Amygdala (tissue), 56 donors: ENCODE measurements at regions not wholly inside any gene's neighbourhood (a gene's known extent, or its start where the extent isn't known, plus 50 kb on each side); places are given as distances from the start of the nearest gene placed in this dataset.

Experiments
- DNase-seq, 56 donors: peaks; one replicate each; lab custom pipeline; 2025; lab: John Stamatoyannopoulos, UW

- DNase-seq, result peak in 2 of 56 donors; percentile 3 to 5
Measured at GRCh38 chr4:20393486-20394100, 141.9 kb downstream of the SLIT2 start.

DNA sequence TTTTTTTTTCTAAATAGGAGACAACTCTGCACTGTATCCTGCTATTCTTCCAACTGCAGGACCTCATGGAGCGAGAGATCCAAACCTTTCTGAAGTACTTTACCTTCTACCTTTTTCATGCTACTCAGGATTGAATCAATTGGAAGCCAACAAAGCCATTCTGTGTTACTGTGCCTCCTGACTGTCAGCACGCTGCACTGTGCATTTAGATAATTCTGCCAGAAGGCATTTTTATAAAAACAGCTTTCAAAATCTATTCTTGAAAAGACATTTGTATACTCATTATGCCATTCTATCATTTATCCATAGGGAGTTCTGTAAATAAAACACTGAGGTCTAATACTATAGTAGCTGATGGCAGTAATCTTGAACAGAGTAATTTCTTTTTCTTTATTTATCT, 142.8 kb downstream of the SLIT2 start:
- peak in 1 of 56 donors; percentile 0 for DNase-seq

GRCh38 chr4:20395160-20395773, 143.6 kb downstream of the SLIT2 start:
- peak in 14 of 56 donors; percentile 0 to 58 (median 10) for DNase-seq

DNA sequence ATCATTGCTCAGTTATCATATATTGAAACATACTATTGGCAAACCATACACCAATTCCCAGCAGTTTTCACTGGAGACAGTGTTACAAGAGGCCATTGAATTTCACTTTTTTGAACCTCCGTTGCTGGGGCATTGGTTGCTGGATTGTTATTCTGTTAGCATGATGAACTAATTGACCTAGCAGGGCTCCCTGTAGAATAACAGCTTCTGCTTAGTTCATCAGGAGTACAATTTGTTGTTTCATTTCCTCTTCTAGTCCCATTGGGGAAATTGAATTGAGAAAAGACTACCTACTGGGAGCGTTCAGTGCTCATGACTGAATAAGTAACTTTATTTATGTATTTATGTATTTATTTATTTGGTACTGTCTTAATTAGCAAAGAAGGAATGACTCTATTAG, 151.6 kb downstream of the SLIT2 start:
- DNase-seq, result no peak

GRCh38 chr4:20403846-20404245, 152.1 kb downstream of the SLIT2 start:
- DNase-seq, result no peak

DNA sequence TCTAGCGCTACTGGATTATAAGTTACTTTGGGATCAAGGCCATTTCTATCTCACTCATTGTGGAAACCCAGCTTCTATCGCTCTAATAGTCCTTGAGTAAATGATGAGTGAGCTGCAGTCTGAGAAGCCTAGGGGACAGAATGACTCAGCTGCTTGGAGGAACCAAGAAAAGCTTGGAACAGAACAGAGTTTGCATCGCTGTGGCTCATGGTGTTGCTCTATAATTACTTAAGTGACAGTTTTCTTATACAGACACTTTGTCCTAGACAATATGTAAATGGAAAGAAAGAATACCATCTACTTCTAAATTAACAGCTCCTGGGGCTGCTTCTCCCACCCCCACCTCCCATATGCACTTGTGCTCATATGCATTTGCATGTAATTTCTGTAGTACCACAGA, 156.9 kb downstream of the SLIT2 start:
- peak in 3 of 56 donors; percentile 14 to 38 (median 26) for DNase-seq

- no peak for DNase-seq
Measured at GRCh38 chr4:20412072-20412471, 160.4 kb downstream of the SLIT2 start.

- no peak for DNase-seq
Measured at GRCh38 chr4:20416800-20417199, 165.1 kb downstream of the SLIT2 start.

DNA sequence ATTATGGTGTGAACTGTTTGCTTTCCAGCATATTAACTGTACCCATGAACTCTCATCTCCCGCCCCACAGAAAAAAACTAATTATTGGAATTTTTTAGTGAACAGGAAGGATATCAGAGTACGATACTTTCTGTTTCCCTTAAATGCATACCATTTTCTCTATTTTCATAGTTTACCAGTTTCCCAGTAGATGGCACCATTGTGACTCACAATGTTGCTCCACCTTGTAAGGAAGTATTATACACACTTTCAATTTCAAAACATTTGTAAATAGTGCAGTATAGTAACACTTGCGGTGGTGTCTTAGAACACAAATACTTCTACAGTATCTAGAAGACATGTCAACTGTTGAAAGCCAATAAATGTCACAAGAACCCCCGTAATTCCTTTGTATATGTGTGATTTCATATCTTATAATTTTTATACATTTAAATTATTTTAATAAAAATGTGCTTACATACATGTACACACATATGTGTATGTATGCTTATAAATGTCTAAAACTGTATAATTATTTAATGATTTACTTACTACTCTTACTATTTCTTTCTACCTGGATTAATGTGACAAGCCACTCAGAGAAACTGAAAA, 167.3 kb downstream of the SLIT2 start:
- DNase-seq, result peak in 1 of 56 donors; percentile 55

GRCh38 chr4:20420916-20421602, 169.4 kb downstream of the SLIT2 start:
- DNase-seq, result no peak

DNA sequence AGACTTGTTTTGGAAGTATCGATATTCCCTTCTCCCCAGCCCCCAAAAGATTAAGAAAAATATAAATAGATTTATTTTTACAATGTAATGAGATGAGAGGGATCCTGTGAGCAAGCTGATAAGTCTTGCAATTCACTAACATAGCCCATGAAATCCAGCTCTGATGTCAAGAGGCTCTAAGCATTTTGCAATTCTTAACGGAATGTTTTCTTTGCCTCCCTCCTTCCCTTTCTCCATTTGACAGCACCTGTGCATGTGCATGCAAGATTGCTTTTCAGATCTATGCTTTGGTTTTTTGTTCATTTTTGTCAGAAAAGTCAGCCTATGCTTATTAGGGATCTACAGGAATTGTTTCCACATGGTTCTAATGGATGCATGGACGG, 169.9 kb downstream of the SLIT2 start:
- DNase-seq, result no peak

DNA sequence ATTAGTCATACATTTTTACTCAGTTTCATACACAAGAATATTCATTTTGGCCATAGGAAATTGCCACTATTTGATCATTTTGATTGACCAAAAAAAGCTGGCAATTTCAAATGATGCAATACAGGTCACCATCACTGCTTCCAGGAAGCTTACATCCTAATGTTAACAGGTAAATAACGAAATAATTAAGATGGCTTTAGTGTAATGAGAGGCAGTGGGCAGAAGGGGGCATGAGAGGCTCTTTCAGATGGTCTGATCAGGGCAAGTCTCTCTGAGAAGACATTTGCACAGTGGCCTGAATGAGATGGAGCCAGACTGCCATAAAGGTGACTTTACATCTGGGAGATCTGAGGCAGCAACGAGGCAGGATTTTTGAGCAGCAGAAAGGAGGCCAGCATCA, 170.7 kb downstream of the SLIT2 start:
- peak in 12 of 56 donors; percentile 1 to 33 (median 9) for DNase-seq

DNA sequence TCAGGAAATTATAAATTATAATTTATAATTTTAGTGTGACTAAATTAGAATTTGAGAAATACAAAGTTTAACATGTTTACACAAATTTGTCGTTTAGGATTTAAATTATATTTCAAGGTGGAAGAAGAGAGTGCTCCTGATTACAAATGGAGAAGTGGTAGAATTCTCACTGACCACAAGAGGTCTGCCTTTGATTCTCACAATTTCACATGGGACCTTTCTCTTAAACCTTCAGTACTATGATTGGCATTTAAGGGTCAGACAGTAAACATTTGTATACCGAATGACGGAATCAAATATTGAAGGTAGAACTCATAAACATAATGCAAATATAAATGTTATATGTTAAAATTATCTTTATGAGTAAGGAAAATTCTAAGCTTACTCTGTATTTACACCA, 171.7 kb downstream of the SLIT2 start:
- no peak for DNase-seq

GRCh38 chr4:20426028-20426427, 174.3 kb downstream of the SLIT2 start:
- peak in 2 of 56 donors; percentile 4 to 11 for DNase-seq

- DNase-seq, result peak in 2 of 56 donors; percentile 6 to 23
Measured at GRCh38 chr4:20428436-20429160, 176.9 kb downstream of the SLIT2 start.

GRCh38 chr4:20430259-20430941, 178.7 kb downstream of the SLIT2 start:
- no peak for DNase-seq

DNA sequence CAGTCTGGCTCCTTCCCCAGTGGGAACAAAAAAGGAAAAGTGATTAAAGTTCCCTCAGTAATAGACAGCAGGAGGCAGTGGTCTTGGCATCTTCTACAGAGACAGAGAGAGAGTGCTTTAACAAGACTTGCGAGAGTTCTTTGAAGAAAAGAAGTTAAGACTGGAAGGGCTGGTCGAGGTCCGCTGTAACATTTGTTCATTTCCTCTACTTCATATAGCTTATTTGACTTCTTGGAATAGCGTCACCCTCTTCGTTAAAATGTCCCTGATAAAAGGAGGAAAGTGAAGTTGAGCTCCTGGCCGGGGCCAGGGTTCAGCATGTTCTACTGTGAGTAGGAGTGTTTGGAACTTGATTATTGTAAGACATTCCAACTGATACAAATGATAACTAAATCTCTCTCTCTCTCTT, 179.8 kb downstream of the SLIT2 start:
- DNase-seq, result no peak

- no peak for DNase-seq
Measured at GRCh38 chr4:20432088-20432487, 180.4 kb downstream of the SLIT2 start.

DNA sequence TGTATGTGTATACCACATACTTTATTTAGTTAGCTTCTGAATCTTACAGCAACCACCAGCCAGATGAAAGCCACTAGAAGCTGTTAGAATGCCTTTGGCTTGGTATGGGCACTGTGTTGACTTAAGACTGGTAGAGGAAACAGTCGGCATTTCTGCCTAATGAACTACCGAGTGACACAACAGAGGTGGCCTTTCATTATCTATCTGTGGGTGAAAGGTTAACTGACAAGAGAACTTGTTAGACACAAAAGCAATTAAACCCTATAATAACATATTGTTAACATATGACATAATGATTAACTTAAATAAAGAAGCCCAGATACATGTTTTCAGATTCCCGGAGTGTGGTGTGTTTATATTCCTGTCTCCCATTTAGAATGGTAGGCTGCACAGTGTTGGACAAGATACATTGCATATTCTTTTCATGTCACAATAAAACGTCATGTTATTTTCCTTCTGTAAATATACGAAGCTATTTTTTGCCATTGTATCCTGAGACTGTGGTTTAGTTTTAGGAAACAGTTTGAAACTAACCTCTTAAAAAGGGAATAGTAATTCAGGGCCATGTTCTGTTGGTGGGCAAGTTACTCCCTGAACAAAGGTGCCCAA, 181.5 kb downstream of the SLIT2 start:
- no peak for DNase-seq

GRCh38 chr4:20440170-20440569, 188.5 kb downstream of the SLIT2 start:
- no peak for DNase-seq
